ENCODE measurements at regions not wholly inside any gene's neighbourhood (a gene's known extent, or its start where the extent isn't known, plus 50 kb on each side); places are given as distances from the start of the nearest gene placed in this dataset.

DNA sequence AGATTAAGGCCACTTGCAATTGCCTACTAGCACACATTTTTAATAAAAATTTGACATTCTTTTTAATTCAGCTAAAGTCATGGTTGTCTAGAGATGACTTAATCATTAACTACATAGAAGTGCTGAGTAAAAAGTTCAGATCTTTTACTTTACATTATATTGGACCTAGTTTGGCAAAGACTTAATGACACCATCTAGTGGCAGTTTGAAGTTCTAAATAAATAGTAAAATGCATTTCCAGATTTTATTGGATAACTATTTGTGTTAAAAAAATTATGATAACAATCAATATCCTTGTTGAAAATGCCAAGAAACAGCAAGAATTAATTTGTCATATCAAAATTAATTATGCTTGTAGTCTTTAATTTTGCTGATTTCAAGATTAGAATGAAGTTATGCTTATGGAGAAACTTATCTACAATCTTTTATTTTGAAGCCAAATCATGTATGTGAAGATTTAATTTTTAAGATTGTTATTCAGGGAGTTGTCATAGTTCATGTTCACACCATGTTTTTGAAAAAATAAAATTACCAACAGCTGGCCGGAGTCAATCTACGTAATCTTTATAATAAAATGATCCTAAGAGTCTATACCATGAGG, 69.6 kb upstream of the PJA2 start:
- H3K79me2 ChIP-seq (ENCODE audit: control insufficient read depth, insufficient read depth, low read length), result no peaks in the 10 kb centered on the region
- intact Hi-C loops (cut with micrococcal nuclease) (loop anchor here (1.0 to 5.0 kb wide), 3 partner anchors 208 to 957 kb away; partner anchors contain the start of gene MAN2A1), dilution Hi-C loops (cut with MboI; ENCODE audit: extremely low pct_ligation_motif_present, low sequenced_read_pairs) (no loop called here)
- no TSS peak for BruUV-seq (replicated peaks)
- H3K27ac ChIP-seq (ENCODE audit: insufficient read depth, low read depth, low read length), result no peak overlapping the region
- no peaks in the 10 kb centered on the region for H3K4me1 ChIP-seq (ENCODE audit: control insufficient read depth, extremely low read depth, insufficient read depth, low read length)
- no peaks in the 10 kb centered on the region for H3K36me3 ChIP-seq (ENCODE audit: control insufficient read depth in 2 of 2, extremely low read depth in 1 of 2, insufficient read depth in 2 of 2, low read length in 2 of 2)
- H3K9me3 ChIP-seq (replicated peaks; ENCODE audit: control insufficient read depth, insufficient read depth, low read length), result no peaks in the 10 kb centered on the region
- no peaks in the 10 kb centered on the region for H3K9me1 ChIP-seq (replicated peaks; ENCODE audit: control insufficient read depth, extremely low read depth, insufficient read depth, low read length)
- no peak overlapping the region for H3K4me2 ChIP-seq (ENCODE audit: insufficient read depth, low read length)
- FAIRE-seq (peak; percentile 44), DNase-seq (ENCODE audit: low read depth, low spot score) (peak; percentile 40)
- no peak overlapping the region for H3K4me3 ChIP-seq (replicated peaks in 1 of 3; ENCODE audit: insufficient read depth in 1 of 3, low read depth in 1 of 3, low read length in 3 of 3)
- H2AFZ ChIP-seq (ENCODE audit: low read depth, low read length), result no peak overlapping the region
- no peaks in the 10 kb centered on the region for H4K20me1 ChIP-seq (replicated peaks; ENCODE audit: control insufficient read depth, extremely low read depth, insufficient read depth, low read length)
- H3K27me3 ChIP-seq (ENCODE audit: control insufficient read depth in 2 of 2, insufficient read depth in 2 of 2, low read length in 2 of 2), result no peaks in the 10 kb centered on the region
- ChIA-PET POLR2A (no interaction called here), CTCF (interaction anchor here (0.5 to 1.3 kb wide), 8 partner anchors 13 to 1183 kb away, joined by 3 to 4 read pairs (median 3); no protein-coding TSS in a partner anchor)
- peak; percentile 23 to 25 for TF ChIP-seq CTCF (IDR thresholded peaks at IDR 0.05; ENCODE audit: extremely low read depth in 1 of 2, insufficient read depth in 1 of 2, low read depth in 1 of 2, low read length in 2 of 2)
- TF ChIP-seq MYC (IDR thresholded peaks at IDR 0.05; ENCODE audit: low read depth, low read length), result no peak
- no peak overlapping the region for H3K9ac ChIP-seq (replicated peaks; ENCODE audit: extremely low read depth, insufficient read depth, low read length)

DNA sequence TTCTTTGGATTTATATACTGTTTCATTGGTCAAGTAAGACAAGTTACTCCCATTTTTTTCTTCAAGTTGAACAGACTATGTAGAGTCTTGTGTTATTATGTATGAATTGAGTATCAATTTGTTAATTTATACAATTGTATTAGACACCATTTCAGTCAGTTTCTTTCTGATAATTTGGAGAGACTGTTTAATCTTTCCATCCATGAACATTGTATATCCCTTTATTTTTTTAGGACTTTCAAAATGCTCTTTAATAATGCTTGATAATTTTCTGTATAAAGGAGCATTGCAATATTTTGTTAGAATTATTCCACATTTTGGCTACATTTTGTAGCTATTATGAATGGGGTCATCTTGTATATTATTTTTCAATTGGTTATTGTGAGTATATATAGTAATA, 69.1 kb upstream of the PJA2 start:
- no peaks in the 10 kb centered on the region for H3K9me1 ChIP-seq (replicated peaks; ENCODE audit: control insufficient read depth, extremely low read depth, insufficient read depth, low read length)
- ChIA-PET POLR2A (no interaction called here), CTCF (interaction anchor here (0.5 to 1.8 kb wide), 10 partner anchors 13 to 1183 kb away, joined by 3 to 8 read pairs (median 3); no protein-coding TSS in a partner anchor)
- H4K20me1 ChIP-seq (replicated peaks; ENCODE audit: control insufficient read depth, extremely low read depth, insufficient read depth, low read length), result no peaks in the 10 kb centered on the region
- no peak overlapping the region for H3K9ac ChIP-seq (replicated peaks; ENCODE audit: extremely low read depth, insufficient read depth, low read length)
- no peak overlapping the region for H3K4me2 ChIP-seq (ENCODE audit: insufficient read depth, low read length)
- no peaks in the 10 kb centered on the region for H3K4me1 ChIP-seq (ENCODE audit: control insufficient read depth, extremely low read depth, insufficient read depth, low read length)
- no peak overlapping the region for H3K4me3 ChIP-seq (replicated peaks in 1 of 3; ENCODE audit: insufficient read depth in 1 of 3, low read depth in 1 of 3, low read length in 3 of 3)
- intact Hi-C loops (cut with micrococcal nuclease), result loop anchor here (1.0 to 5.0 kb wide), 3 partner anchors 208 to 957 kb away; partner anchors contain the start of gene MAN2A1
- no peaks in the 10 kb centered on the region for H3K79me2 ChIP-seq (ENCODE audit: control insufficient read depth, insufficient read depth, low read length)
- dilution Hi-C loops (cut with MboI; ENCODE audit: extremely low pct_ligation_motif_present, low sequenced_read_pairs), result no loop called here
- no TSS peak for BruUV-seq (replicated peaks)
- FAIRE-seq, result no peak
- no peaks in the 10 kb centered on the region for H3K36me3 ChIP-seq (ENCODE audit: control insufficient read depth in 2 of 2, extremely low read depth in 1 of 2, insufficient read depth in 2 of 2, low read length in 2 of 2)
- TF ChIP-seq POLR2A (IDR thresholded peaks at IDR 0.05; ENCODE audit: low read depth, low read length) (no peak), POLR2AphosphoS5 (IDR thresholded peaks at IDR 0.05; ENCODE audit: insufficient read depth, low read depth, low read length) (no peak), MYC (IDR thresholded peaks at IDR 0.05; ENCODE audit: low read depth, low read length) (no peak), GATA2 (IDR thresholded peaks at IDR 0.05; ENCODE audit: insufficient read depth, insufficient read length, low read depth, low read length) (no peak), CTCF (IDR thresholded peaks at IDR 0.05; ENCODE audit: extremely low read depth in 1 of 2, insufficient read depth in 1 of 2, low read depth in 1 of 2, low read length in 2 of 2) (no peak), MAX (IDR thresholded peaks at IDR 0.05; ENCODE audit: insufficient read depth, insufficient read length) (no peak), JUN (IDR thresholded peaks at IDR 0.05; ENCODE audit: borderline replicate concordance, insufficient read depth, insufficient read length, low read depth) (no peak), EZH2 (IDR thresholded peaks at IDR 0.05; ENCODE audit: borderline replicate concordance, low read depth, low read length, severe bottlenecking) (no peak), FOS (IDR thresholded peaks at IDR 0.05; ENCODE audit: borderline replicate concordance, insufficient read depth, low read length) (no peak)
- no peaks in the 10 kb centered on the region for H3K9me3 ChIP-seq (replicated peaks; ENCODE audit: control insufficient read depth, insufficient read depth, low read length)
- H3K27ac ChIP-seq (ENCODE audit: insufficient read depth, low read depth, low read length), result no peak overlapping the region
- DNase-seq (ENCODE audit: low read depth, low spot score), result no peak
- no peaks in the 10 kb centered on the region for H3K27me3 ChIP-seq (ENCODE audit: control insufficient read depth in 2 of 2, insufficient read depth in 2 of 2, low read length in 2 of 2)
- no peak overlapping the region for H2AFZ ChIP-seq (ENCODE audit: low read depth, low read length)
